ENCODE measurements at regions not wholly inside any gene's neighbourhood (a gene's known extent, or its start where the extent isn't known, plus 50 kb on each side); places are given as distances from the start of the nearest gene placed in this dataset.

DNA sequence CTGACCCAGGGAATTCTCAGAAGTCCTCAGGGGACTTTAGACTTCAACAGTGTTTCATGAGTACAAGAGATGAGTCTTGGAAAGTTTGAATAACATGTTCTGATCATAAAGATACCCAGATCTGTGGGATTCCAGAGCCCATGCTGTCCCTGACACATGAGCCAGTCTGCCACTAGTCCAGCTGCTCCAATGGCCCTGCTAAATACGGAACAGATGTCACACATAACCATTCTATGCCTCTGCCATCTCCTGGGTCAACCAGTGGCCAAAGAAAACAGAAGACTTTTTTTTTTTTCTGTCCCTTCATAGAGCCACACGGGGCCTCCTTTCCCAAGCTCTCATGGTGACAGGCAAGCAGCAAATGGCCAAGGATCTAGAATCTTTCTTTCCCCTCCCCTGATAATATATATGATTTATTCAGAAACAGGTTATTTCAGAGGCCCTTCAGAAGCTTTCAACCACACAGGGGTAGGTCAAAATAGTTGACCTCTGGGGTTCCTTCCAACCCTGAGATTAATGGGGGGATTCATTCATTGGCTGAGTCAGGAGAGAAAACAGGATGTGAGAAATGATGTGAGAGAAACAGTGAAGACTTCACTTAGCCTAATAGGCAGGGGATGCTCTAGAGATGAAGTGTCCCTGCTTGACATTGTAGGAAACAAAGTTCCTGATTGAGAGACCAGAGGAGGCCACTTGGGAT is 367.7 kb downstream of the CDK5RAP2 start:
- no peak for DNase-seq

DNA sequence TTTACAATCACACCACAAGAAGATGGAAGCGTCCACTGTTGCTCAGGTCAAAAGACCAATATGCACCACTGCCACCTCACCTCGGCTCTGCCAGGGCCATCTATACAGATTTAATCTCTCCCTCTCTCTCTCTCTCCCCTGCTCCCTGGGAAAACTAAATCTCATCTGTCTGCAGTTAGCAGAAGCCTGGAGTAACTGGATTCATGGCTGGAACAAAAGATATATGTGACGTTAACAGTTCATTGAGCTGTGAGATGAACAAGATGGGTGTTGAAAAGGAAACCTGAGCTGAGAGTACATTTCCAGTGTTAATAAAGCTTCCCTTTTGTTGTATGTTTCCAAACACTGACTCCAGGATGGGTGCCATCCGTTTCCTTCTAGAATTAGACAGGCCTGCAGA is 369.7 kb downstream of the CDK5RAP2 start:
- no peak for DNase-seq

DNA sequence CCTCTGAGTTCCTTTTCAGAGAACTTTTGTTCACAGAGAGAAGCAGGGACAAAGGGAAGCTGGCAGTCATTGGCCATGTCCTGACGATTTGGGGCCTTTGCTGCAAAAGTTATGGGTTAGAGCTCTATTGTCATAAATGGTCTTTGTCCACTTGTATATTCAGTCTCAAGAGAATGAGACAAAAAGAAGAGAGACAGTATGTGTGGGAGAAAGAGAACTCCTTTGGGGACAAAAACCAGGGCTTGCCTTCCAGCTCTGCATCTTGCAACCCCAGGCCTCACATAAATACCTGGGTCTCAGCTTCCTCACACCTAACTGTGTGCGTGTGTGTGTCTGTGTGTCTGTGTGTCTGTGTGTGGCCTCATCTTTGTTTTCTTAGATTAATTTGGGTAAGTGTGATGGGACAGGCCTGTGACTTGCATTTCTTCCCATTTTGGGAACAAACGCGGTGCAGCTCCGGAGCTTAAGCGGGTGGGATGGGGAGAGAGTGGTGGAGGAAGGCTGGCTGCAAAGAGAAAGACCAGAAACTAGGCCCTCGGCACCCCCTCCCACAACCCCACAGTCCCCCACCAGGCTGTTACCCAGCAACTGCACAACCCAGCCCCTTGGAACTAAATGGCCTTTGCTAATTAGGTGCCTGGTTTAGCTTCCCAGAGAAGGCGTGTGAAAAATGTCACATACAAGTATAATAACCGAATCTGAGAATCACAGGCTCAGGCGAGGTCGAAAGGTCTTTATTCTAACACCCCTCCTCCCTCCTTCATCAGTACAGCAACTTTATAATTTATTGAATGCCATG is 376.9 kb downstream of the CDK5RAP2 start:
- no peak for DNase-seq

DNA sequence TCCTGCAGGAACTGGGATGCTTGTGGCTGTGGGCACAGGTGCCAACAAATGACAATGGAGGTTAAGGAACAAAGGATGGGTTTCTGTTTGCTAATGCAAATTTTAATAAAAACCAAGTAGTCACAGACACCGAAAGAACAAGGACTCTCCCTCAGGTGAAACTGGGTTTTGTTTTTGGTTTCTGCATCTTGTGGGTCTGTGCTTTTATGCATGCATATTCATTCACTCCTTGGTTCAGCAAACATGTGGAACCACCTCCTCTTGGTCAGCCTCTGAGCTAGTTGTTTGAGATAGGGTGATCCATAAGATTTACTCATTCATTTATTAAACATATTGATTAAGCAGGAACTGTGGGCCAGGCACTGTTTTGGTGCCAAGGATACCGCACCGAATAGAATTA is 381.9 kb downstream of the CDK5RAP2 start:
- DNase-seq, result no peak

DNA sequence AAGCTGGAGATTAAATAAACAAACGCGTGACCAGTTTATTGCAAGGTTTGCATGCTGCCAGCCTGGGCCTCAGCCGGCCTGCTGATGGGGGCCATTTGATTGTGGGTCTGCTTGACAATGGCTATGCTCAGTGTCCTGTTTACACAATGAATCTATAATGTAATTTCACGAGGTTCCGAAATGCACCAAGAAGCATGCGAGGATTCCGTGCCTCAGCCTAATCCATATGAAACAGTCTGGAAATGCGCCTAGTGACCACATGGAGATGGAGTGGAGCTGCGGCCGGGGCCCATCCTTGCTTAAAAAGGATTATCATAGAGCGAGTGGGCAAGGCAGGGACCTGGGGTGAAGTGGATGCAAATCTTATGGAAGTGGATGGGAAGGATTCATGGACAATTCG is 382.4 kb downstream of the CDK5RAP2 start:
- no peak for DNase-seq

DNA sequence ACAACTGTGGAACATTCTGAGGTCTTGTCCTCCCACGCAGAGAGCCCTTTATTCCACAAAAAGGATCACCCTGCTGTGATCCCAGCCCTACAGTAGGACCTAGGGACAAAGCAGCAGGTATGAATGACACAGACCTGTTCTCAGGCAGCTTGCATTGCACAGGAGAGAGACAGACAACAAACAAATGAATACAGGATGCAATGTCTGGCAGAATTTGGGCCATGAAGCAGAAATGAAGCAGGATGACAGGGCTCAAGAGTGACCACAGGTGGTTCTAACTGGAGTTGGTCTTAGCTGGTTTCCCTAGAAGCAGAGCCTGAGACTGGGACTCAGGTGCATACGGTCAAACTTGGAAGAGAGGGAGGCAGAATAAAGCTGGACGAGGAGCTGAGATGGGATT is 388.8 kb downstream of the CDK5RAP2 start:
- no peak for DNase-seq

DNA sequence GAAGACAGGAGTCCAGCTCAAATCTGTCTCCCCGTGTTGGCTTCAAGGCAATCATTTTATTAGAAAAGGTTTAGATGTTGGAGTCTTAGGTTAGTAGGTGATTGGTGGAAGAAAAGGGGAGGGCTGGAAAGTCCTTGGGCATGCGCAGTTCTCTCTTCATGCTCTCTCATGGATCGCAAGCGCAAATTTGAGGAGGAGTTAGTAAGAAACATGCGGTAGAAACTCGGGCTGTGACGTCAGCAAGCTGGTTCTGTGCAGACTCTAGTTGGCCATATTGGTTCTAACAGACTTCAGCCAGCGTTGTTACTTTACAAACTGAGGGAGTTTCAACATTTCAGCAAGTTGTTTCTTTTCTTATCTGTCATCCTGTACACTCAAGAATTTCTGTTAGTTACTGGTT is 392.2 kb downstream of the CDK5RAP2 start:
- DNase-seq, result no peak

DNA sequence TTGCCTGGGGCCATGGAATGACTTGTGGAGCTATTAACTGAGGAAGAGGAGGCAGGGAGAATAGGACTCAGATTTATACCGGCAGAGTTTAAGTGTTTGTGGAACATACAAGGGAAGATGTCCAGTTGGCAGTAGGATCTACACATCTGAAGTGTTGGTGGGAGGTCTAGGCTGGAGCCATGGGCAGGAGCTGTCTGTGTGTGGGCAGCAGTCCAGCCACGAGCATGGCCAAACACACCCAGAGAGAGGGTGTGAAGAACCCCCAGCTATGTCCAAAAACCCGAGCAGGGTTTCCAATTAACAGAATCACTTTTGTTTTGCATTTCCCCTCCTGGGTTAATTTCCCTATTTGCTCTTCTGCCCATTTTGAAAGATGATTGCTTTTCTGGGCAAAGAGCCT is 393.7 kb downstream of the CDK5RAP2 start:
- DNase-seq, result no peak

DNA sequence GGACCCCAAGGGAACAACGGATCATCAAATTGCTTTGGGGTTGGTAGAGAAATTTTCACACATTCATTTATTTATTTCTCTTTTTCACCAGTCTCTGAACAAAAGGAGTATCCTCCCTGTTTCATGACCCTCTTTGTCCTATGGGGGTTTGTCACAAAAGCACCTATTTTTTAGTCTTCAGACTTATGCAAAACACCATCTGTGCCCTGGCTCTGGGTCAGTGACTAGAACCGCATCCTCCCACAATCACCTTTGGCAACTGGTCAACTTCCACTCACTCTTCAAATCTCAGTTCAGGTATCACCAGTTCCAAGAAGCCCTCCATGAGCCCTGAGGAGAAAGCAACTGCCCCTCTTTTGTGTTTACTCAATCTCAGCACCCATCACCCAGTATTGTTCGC is 395.7 kb downstream of the CDK5RAP2 start:
- no peak for DNase-seq

DNA sequence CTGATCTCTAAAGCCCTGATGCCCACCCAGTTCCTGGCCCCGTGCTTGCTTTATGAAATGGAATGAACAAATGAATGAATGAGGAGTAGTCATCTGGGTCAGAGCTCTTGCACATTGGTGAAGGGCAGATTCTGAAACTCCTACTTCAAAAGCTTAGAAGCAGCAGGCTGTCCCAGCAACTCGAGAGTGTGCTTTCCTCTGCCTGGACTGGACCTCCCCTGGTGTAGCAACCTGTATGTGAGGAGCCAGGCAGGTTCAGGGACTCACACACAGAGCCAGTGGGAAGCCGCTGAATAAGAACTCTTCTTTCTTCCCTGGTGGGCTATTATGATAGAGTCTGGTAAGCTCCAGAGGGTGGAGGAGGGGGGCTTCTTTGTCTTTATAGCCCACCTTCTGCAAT is 396.4 kb downstream of the CDK5RAP2 start:
- DNase-seq, result no peak

DNA sequence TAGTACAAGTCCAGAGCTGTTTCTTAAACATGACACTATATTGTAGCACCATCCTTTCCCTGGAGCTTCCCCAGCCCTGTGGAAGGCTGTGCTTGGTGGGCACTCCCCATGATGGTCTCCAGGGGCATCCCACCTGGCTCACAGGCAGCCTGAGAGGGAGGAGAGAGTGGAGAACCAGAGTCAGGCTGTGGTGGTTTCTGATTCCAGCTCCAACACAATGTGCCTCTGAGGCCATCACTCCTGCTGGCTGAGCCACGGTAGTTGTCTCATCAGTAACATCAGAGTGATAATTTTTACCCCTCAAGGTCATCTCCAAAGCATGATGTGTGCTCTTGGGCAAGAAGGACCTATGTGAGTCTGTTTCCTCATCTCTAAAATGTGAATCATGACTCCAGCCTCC is 398.0 kb downstream of the CDK5RAP2 start:
- DNase-seq, result no peak

DNA sequence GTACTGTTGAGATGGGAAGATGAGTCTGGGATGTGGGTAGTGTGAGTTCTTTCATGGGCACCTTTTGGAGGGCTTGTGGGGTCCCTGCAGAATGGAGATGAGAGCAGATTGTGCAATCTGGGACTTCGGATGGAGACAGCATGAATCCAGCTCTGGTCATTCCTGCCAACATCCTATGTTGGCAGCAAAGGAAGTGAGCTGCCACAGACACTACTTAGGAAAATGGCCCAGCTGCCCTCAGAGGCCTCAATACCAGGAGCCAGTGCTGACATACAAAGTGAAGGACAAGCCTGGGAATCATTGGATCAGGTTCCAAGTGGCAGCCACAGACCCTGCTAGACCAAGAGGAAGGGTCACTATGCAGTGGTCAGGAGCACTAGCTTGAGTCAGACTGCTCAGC is 402.8 kb downstream of the CDK5RAP2 start:
- DNase-seq, result no peak

DNA sequence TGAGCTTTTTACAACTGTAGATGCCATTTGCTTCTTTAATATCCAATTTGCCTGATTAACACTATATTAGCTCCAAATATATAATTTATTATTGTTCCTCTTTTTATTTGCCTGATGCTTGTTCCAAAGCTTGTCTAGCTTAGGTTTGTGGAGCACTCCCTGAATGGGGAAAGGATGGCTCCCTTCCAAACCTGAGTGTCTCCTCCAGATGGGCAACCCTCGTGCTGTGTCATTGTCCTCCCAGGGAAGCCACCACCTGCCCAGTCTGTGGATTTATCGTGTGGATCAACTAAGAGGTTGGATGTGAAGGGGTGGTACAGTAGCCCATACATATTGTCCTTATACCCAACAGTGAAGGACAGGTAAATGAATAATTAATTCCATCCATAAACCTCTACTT is 404.9 kb downstream of the CDK5RAP2 start:
- no peak for DNase-seq

DNA sequence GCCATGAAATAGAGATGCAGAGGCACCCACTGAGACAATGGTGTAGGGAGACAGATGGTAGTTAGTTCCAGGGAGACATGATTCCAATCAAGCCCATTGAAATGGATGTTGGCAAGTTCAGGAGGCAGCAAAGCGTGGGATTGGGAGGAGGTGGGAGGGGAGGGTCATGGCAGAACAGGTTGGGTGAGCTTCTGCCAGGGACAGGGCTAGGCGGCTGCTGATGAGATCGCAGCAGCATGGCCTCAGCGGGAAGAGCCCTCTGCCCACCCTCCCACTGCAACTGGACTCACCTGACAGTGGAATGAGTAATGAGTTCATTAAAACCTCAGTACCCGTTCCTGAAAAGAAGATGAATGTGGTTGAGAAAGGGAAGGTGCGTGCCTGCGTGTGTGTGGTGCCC is 418.2 kb downstream of the CDK5RAP2 start:
- no peak for DNase-seq

DNA sequence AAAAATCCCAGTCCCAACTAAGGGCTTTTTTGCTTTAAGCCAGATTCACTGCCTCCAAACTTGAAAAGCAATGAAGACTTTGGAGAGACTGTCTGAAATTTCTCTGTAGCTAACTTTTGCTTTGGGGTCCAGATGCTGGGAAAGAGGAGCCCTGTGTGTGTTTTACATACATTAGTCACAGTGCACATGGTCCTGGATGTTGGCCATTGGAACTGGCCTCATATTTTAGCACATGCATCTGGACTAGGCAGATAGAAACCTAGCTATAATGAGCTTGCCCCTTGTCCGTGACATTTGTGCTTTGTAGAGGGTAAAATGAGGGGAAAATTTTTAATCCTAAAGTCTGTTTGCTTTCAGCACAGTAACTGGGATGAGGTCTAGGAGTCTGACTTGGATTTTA is 421.7 kb downstream of the CDK5RAP2 start:
- DNase-seq, result no peak

DNA sequence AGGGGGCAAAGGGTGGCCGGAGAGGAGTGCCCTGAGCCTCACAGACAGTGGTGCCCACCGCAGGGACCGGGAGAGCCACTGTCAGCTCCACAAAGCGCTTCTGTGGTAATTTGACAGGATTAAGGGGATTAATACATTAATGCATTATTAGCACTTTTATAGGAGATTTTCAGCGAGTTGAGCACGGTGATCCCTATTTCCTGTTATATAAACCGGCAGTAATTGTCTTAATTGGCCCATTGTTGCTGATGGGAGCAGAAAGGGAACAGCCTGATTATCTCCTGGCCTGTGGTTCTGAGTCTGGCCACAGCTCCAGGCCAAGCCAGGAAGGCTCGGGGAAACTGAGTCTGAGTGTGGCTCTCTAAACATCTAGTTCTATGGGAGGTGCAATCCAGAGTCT is 423.6 kb downstream of the CDK5RAP2 start:
- DNase-seq, result no peak

DNA sequence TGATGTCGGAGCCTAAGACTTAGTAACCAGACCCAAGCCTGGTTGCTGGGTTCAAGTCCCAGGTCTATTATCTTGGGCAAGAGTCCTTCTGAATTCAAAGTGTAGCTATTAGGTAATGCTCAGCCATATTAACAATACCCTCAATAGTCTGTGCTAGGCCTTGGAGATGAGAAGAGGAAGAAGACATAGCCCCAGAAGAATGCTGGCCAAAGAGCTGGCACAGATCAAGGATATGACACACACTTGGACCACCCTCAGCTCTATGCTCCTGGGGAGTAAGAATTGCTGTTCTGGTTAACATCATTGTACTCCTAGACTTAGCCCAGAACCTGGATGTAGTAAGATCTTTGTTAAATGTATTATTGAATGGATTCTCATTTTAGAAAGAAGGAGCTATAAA is 426.7 kb downstream of the CDK5RAP2 start:
- no peak for DNase-seq

DNA sequence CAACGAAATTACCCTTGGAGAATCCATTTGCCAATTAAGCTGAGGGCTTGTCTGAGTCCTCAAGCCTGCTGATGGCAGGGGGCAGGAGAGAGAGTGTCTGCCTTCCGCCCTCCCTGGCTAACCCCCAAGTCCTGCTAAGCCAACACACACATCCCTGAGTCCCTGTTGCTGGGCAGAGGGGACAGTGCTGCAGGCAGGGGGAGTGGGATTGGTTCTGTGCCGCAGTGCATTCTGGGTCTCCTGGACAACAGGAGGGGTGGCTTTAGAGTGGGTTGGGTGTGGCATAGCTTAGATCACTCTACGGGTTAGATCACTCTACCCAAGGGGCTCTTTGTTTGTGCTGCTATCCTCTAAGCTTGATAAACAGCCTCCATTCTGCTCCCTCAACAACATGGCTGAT is 427.7 kb downstream of the CDK5RAP2 start:
- DNase-seq, result no peak

DNA sequence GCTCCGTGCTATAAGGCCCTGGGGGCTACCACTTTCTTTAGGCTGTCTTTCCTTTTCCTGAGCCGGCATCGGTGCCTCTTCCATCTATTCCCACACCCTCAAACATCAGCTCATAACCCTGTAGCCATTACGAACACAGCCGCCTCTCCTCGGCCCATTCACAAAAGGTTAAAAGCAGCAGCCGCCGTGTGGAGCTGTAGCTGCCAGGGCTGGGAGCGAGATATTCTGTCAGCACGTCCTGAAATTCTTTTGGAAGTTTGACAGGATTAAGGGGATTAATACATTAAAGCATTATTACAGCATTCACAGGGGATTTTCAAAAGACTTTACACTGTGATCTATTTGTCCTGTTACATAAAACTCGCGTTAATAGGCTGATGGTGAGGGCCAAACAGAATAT is 428.2 kb downstream of the CDK5RAP2 start:
- no peak for DNase-seq

DNA sequence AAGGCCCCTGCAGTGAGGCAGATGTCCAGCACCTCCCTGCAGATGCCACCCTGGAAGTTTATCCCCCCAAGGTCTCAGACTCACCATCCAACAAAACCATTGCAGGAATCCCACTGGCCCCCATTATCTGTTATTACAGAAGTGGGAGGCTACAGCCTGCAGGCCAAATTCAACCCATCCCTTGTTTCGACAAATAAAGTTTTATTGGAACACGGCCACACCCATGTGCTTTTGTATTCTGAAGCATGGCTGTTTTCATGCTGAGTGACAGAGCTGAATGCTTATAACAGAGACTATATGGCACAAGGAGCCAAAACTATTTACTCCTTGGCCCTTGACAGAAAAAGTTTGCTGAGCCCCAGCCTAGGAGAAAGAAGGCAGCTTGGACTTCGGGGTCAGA is 428.8 kb downstream of the CDK5RAP2 start:
- no peak for DNase-seq

DNA sequence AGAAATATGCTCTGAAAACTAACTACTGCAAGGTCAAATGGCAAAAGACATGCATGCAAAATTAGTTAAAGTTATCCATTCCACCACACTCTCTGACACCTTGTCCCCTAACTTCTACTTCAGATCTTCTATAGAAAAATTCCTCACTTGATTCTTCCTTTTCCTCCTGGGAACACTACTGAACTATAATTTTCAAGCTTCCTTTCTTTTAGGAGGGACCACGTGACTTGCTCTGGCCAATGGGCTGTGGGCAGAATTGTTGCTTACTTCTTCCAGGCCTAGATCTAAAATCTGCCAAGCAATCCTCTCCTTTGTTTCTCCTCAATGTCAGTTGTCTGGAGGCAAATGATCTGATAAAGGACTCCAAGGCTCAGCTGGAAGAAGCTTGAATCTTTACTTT is 441.0 kb downstream of the CDK5RAP2 start:
- DNase-seq, result no peak

DNA sequence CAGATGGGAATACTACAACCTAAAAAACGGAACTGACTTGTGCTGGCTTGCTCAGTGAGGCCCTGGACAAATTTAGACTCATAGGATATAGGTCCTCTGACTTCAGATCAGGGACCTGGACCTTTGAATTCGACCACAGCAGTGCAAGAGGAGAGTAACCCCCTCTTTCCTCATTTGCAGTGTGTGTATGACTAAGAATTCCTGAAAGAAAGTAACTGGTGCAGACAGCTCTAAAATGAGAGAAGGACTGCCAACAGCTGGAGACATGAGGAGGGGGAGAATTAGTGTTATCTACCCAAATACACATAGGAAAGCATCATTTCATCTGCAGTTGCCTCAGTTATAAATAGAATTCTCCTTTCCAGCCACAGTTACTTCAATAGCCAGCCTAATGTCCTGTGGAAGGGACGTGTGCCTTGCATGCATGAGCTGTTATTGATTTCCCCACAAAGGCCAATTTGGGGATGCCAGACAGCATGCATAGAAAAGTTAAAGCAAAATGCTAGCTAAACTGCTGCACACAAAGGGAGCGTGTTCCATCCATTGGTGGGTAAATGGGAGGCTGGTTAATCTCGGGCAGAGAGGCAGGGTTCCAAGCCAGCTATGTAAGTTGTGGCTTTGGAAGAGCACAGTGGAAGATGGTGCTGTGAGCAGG is 442.7 kb downstream of the CDK5RAP2 start:
- DNase-seq, result no peak

DNA sequence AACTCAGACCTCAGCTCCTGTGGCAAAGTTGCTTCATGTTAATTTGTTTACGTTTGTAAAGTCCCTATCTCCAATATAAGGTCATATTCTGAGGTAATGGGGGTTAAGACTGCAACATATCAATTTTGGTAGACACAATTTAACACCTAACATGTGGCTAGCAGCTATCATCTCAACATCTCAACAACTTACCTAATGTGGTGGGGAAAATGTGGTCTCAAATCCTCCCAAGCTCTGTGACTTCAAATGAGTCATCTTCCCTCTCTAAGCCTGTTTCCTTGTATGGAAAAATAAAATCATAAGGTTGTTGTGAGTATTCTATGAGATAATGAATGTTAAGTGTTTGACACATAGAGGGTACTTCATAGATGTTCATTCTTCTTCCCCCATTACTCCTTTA is 443.3 kb downstream of the CDK5RAP2 start:
- DNase-seq, result no peak

DNA sequence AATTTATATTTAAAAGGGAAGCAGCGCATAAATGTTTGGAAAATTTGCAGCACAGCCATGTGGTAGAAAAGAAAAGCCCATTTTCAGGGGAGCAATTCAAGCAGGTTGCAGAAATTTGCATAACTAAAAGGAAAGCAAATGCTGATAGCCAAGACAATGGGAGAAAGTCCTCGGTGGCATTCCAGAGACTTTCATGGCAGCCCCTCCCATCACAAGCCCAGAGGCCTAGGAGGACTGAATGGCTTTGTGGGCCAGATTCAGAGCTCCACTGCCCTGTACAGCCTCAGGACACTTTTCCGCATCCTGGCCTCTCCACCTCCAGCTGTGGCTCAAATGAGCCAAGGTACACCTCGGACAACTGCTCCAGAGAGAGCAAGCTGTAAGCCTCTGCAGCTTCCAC is 462.9 kb downstream of the CDK5RAP2 start:
- DNase-seq, result no peak
